Activated effector memory CD4-positive, alpha-beta T cell treated with Interleukin-2 at 50 U/mL for 16 hours (primary cell): ENCODE measurements at regions not wholly inside any gene's neighbourhood (a gene's known extent, or its start where the extent isn't known, plus 50 kb on each side); places are given as distances from the start of the nearest gene placed in this dataset.

Experiments used
- DNase-seq: peaks from one replicate; pipeline ENCODE4 v3.0.0-alpha.2; 2020

DNA sequence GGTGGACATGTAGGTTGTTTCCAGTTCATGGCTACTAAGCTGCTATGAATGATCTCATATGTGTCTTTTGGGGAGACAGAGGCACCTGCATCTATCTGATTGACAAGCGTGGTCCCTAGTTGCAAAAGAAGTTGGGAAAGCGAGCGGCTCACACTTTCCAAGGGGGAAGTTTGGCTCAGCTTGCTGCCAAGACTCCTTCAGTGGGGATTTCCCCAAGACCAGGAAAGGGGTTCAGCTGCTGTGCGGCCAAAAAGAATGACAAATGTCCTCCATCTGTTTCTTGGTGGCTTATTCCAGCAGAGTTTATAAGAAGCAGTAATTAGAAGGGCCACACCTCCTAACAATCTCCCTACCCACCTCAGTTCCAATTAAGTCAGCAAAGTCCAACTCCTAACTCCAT is 128.5 kb upstream of the GALNT2 start:
- DNase-seq, result no peak

DNA sequence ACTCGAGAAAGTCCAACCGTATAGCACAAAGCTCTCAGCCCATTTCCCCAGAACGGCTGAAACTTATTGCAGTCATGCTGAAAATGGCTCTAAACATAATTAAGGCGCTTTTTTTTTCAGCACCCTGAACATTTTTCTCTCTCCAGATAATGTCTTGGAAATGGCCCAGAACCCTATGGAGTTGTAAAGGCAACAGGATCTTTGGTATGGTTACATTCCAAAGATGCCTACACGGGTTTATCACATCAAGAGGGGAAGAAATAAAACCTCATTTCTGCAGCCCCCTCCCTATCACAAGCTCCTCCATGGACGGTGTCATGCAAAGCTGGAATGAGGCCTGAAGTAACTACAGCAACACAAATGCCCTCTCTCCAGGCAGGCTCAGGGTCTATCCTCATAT is 126.4 kb upstream of the GALNT2 start:
- DNase-seq, result no peak

DNA sequence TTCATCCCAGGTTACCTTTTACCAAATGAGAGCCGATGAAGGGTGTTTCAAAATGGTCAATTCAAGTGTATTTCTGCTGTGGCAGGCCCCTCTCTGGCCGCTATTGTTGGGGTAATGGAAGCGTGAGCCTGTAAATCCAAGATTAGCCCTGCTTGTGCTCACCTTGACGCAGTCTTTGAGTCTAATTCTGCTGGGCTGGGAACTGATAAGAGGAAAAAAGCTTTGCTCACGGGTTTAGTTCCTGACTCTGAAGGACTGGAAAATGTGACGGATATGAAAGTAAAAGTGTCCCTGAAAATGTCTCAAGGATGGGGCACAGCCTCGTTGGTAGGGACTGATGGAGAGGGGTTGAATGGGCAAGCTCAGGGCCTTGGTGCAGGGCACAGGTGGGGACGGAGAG is 125.9 kb upstream of the GALNT2 start:
- DNase-seq, result no peak

DNA sequence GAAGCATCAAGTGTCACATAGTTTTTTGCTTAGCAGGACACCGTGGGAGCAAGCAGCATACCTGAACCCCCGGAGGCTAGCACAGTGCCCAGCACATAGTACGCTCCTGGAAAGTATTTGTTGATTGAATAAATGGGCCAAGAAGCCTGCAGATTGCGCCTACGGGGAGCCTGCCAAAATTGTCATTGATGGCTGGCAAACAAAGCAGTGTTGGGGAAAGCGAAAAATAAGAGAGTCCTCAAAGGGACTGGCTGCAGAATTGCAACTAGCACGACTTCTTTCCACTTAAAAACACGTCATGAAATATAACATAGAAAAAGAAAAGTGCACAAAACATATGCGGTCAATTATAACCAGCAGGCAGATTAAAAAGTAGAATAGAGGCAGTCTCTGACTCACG is 125.2 kb upstream of the GALNT2 start:
- DNase-seq, result no peak

DNA sequence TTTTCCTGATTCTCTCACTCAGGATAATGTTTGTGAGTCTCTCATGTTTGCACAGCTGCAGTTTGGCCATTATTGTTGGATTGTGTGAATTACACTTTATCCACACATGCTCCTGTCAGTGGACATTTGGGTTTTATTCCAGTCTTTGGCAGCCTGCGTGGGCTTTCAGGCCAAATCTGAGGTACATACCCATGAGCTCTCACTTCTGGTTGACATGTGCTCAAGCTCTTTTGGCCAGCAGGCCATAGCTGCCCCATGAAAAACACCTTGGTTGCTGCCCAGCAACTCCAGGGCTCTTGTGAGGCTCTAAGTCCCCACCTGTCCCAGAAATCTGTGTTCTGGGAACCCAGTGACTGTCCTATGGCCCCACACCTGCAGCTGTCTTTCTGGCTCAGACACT is 124.5 kb upstream of the GALNT2 start:
- DNase-seq, result no peak

DNA sequence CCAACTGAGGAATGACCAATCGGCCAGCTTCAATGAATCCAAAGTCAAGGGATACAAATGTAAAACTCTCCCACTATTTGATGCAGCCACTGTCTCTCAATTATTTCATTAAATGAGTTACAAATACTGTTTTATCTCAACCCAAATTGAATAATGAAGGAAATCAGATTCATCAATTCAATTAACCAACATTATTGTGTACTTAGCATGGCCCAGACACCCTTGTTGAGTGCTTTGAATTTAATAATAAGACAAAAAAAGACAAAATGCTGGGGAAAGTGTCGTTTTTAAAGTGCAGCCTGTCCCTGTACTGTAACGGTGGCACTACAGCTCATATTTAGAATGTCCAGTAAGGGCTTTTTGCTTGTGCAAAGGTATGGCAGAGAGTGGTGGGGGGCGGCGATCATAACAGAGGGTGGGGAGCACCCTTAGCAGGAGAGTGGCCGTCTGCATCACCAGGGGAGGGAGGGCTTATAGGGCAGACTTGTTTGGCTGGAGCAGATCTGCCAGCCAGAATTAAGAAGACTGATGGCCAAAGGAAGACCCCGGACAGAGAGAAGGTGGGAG is 123.8 kb upstream of the GALNT2 start:
- DNase-seq, result no peak

DNA sequence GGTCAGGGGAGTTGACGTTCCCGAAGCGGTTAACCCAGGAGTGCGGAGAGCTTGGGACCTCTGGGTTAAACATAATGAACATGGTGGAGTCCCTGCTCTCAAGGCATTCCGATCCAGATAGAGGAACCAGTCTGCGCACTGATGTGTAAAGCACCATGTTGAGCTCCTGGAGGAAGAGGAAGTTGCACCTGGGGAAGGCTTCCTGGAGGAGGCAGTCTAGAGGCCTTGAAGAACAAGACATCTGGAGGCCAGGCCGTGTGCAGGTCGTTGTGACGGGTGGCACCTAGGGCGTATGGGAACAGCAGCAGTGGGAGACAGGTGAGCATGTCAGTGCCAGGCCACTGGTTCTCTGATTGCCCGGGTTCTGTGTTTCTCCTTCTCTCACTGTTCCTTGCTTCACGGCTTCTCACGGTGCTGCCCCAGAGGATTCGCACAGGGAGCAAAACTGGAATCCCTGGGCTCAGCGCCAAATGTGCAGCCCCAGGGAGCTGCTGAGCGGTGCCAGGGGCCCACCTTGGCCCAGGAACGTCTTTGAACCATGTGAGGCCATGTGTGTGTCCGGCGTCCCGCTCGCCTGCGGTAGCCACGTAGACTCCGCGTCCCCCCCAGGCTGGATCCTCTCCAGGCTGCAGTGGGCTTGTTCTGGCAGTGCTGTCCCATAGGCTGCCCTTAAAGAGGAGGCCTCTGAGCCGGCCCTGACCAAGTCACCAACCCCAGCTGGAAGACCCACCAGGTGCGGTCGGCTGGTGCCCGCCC is 122.9 kb upstream of the GALNT2 start:
- no peak for DNase-seq

DNA sequence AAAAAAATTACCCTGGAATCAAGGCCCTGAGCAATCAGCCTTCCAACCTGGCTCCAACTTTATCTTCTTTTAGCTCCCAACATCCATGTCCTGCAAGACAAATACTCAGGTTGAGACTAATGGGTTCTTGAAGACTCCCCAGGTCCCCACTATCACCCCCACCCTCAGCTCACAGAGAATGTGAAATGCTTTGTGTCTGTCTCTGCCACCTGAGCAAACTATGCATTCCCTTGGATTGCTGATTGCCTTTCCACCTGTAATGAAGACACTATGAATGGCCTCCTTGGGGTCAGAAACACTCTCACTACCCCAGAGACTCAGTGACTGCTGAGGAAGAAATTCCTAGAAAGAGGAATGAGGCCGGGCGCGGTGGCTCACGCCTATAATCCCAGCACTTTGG is 121.2 kb upstream of the GALNT2 start:
- DNase-seq, result no peak

DNA sequence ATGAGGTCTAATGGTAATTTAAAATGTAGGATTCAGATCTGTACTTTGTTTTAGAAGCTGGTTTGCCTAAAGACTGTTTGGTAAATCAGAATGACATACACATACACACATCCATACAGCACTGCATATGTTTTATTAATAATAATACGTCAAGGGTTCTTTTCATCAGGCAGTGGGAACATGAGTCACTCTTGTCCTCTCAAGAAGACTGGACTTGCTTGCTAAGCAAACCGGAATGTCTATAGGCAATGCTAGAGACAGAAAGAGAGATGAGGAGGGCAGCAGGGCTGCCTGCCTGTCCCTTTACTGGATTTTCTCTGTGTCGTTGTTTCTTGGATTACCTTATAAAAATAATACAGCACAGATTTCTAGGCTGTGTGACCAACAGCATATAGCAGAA is 119.1 kb upstream of the GALNT2 start:
- no peak for DNase-seq

DNA sequence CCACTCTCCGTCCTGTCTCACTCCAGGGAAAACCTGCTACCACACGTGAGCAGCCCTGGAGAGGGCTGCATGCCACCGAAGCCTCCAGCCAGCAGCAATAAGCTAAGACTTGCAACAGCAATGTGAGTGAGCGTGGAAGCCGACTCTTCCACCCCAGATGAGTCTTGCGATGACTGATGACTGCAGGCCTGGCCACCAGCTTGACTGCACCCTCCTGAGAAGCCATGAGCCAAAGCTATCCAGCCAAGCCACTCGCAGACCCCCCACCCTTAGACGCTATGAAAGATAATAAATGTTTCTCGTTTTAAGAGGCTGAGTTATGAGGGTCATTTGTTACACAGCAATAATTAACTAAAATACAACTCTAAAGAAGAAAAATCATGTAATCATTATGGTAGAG is 118.6 kb upstream of the GALNT2 start:
- no peak for DNase-seq

DNA sequence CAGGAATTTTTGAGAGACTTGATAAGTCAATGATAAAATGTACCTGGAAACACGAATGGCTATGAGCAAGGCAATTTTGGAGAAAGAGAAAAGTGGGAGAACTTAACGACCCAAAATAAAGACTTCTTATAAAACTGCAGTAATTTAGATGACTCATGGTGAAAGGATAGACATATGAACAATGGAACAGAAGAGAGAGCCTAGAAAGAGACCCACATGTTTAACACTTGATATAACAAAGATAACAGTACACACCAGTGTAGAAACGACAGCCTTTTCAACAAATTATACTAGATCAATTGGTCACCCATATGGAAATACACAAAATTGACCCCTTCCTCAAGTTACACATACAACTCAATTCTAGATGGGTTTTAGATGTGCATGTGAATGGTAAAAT is 117.5 kb upstream of the GALNT2 start:
- no peak for DNase-seq

DNA sequence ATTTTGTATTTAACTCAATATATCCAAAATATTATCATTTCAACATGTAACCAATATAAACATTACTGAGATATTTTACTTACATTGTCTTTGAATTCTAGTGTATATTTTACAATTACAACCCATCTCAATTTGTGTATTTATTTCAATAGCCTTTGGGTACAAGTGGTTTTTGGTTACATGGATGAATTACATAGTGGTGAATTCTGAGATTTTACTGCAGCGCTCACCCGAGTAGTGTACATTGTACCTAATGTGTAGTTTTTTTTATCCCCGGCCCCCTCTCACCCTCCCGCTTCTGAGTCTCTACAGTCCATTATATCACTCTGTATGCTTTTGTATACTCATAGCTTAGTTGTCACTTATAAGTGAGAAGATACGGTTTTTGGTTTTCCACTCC is 117.0 kb upstream of the GALNT2 start:
- no peak for DNase-seq

DNA sequence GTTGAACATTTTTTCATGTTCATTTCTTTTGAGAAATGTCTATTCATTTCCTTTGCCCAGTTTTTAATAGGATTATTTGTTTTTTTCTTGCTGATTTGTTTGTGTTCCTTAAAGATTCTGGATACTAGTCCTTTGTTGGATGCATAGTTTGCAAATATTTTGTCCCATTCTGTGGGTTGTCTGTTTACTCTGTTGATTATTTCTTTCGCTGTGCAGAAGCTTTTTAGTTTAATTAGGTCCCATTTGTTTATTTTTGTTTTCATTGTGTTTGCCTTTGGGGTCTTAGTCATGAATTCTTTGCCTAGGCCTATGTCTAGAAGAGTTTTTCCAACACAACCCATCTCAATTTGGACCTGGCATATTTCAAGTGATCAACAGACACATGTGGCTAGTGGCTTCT is 116.1 kb upstream of the GALNT2 start:
- no peak for DNase-seq

DNA sequence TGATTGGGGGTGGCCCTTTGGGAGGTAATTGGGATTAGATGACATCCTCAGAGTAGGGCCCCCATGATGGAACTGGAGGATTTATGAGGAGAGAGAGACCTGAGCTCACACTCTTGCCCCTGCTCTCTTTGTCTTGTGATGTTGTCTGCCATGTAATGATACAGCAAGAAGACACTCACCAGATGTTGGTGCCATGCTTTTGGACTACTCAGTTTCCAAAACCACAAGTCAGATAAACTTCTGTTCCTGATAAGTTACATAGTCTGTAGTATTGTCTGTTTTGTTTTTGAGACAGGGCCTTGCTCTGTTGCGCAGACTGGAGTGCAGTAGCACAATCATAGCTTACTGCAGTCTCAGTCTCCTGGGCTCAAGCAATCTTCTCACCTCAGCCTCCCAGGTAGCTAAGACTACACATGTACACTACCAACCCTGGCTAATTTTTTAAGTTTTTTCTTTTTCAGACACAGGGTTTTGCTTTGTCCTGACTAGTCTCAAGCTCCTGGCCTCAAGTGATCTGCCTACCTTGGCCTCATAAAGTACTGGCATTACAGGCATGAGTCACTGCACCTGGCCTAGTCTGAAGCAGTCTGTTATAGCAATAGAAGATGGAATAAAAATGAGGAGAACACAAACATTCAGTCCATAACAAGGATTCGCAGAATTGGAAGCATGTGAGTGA is 115.0 kb upstream of the GALNT2 start:
- DNase-seq, result no peak

DNA sequence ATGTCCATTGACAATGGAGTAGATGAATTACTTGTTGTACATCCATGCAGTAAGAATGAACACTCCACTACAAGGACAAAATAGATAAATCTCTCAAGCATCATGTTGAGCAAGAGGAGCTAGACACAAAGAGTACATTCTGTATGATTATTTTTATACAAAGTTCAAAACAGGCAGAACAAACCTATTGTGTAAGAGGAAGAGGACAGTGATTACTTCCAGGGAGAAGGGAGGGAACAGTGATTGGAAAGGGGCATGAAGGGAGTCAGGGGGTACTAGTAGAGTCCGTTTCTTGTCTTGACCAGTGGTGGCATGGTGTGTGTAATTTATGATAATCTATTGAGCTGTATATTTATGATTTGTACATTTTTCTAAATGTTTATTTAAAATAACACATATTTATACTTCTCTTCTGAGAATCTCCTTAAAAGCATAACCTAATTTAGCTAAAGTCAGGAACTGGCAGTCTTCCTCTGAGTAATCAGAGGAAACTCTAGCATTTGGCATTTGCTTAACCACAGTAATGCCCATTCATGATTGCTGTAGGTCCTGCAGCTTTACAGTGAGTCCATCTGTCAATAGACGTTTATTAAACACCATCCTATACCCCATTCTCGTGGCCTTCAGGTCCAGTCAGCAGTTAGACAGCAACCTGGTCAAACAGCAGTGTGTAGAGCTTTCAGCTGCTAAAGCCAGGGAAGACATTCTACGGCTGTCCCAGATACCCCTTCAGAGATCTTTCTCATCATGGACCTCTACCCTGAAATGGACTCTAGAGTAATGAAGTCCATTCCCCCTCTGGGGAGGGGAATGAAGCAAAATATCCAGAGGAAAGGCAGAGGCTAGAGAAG is 114.1 kb upstream of the GALNT2 start:
- no peak for DNase-seq

DNA sequence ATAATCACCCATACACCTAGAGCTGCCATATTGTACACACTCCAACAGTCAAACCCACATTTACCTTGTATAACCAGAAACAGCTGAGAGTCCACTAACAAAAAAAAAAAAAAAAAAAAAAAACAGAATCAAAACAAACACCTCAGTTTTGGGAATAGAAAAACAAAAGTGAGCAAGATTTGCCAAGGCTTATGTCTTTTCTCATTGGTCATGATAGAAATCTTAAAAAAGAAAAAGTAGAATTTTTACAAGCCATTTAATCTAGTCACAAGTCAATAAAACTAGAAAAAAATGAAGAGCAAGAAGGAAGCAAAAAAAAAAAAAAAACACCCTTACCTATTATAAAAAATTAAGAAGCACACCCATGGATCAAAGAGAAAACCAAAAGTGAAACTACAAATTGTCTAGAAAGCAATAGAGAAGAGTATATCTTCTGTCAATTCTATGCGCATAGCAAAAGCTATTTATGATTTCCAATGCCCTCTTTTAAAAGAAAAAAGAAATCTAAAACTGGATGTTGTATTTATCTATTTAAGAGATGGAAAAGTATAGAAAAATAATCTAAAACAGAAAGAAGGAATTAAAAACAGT is 113.2 kb upstream of the GALNT2 start:
- DNase-seq, result no peak

DNA sequence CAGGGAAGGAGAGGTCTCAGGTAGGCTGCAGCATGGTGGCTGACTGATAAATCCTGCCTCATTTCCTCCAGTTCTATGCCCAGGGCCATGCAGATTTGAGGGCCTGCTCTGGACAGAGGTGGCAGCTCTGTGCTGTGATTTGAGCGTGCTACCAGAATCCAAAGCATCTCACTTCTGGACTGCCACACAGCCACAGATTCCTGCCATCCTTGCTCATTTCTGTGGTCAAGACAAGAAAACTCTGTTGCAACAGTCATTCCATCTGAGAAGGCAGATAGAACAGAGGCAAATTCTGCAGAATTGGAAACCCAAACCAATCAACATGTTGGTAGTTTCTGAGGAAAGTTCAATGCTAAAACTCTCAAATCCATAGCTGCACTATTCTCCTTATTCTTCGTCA is 102.8 kb upstream of the GALNT2 start:
- no peak for DNase-seq

DNA sequence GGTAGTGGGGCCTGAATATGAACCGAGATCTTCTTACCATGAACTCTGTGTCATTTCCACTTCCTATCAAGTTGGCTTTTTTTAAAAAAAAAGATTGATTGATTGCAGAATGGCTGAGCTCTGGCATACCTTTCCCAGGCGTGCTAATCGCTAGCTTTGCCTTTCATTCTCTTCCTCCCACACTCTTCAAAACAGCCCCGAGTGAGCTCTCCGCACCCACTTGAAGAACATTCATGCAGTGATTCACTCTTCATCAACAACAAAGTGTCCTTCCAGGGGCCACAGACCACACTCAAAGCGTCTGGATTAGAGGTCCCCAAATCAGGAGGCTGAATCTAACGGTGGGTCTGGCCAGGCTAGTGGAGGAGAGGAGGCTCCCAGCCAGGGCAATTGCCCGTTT is 96.3 kb upstream of the GALNT2 start:
- no peak for DNase-seq

DNA sequence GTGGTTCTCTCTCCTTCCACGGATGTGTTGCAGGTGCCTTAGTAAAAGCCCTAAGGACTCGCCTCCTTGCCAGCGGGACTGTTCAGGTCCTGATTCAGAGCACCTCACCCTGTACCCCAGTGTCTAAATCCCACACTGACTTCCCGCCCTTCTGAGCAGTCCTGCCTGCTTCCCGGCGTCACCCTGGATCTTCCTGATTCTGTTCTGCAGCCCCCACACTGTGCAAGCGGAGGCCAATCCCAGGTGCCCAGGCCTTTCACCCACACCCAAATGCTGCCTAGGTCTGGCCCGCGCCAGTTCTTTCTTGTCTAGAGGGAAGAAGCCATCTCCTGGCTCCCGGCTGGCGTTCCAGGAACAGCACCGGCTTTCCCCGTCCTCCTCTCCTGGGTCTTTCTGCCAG is 95.9 kb upstream of the GALNT2 start:
- no peak for DNase-seq

DNA sequence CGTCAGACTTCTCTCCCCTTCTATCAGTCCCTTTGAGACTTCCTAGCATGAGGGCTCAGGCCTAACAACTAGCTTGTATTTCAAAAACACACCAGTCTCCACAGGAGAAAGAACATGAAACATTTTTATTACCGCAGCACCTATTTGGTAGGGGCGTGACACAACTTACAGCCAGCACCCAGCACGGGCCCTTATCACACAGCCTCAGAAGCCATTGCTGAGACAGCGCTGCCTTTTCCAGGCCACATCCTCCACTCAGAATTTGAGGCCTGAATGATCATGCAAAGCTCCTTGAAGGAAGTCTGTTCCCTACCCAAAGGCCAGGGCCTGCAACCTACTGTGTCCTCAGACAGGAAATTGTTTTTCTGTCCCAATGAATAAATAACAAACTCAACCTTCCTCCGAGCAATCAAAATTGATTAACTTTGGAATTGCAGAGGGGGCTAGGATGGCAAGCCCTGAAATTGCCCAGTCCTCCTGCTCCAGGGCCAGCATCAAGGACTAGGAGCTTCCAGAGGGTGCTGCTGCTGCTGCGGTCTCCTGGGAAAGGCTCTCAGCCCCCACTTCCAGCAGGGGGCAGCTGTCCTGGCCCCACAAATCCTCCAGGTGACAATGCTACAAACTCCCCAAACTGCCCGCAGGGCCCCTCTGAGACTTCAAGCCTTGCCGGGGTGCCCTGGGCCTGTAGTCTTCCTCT is 94.3 kb upstream of the GALNT2 start:
- no peak for DNase-seq

DNA sequence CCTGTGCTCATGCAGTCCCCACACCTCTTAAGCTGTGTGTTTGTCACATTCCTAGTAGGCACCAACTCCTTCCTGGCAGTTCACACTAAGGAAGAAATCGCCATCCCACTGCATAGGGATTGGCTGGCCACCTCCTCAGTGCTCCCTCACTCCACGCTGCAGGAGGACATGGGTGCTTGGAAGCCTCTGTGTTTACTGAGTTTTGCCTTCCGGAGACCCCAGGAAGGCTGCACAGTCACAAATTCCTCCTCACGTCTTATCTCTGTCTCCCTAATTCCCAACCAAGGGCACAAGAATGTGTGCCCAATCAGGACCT is 93.8 kb upstream of the GALNT2 start:
- DNase-seq, result no peak

DNA sequence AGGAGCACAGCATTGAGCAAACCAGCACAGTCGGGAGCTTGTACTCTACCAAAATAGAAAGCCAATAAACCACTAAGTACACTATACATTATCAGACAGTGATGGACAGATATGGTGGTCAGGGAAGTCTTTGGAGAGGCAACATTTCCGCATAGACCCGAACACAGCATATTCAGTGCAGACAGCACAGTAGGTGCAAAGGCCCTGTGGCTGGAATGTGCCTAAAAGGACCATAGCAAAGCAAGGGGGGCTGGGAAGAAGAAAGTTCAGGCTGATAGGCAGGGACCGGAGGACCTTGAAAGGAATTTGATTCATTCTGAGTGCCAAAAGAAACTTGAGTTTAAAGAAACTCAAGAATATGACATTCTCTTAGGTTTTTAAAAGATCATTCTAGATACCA is 92.0 kb upstream of the GALNT2 start:
- no peak for DNase-seq

DNA sequence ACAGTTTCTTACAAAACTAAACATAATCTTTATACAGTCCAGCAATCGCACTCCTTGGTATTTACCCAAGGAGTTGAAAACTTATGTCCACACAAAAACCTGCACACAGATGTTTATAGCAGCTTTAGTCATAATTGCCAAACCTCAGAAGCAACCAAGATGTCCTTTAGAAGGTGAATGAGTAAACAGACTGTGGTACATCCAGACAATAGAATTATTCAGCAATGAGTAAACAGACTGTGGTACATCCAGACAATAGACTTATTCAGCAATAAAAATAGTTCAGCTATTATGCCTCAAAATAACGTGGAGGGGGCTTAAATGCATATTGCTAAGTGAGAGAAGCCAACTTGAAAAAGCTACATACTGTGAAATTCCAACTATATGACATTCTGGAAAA is 87.0 kb upstream of the GALNT2 start:
- DNase-seq, result no peak
